ENCODE measurements at regions not wholly inside any gene's neighbourhood (a gene's known extent, or its start where the extent isn't known, plus 50 kb on each side); places are given as distances from the start of the nearest gene placed in this dataset.

DNA sequence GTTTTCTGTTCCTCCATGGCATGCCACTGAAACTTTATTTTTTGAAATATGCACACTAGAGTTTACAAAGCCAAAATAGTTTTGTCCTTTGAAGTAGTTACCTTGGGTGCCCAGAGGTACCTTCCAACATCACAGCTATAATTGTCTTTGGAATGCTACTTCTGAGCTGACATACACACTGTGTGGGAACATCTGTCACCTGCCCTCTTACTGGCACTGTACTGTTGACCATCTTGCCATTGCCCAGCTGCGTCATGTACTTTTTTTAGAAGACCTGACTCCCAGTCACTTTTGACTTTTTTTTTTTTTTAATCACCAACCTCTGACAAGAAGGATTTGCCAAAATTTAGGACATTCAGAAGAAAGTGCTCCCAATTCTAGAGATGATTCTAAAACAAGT, 200.5 kb upstream of the CXorf66 start (continued):
- TF ChIP-seq, protein P1, sequence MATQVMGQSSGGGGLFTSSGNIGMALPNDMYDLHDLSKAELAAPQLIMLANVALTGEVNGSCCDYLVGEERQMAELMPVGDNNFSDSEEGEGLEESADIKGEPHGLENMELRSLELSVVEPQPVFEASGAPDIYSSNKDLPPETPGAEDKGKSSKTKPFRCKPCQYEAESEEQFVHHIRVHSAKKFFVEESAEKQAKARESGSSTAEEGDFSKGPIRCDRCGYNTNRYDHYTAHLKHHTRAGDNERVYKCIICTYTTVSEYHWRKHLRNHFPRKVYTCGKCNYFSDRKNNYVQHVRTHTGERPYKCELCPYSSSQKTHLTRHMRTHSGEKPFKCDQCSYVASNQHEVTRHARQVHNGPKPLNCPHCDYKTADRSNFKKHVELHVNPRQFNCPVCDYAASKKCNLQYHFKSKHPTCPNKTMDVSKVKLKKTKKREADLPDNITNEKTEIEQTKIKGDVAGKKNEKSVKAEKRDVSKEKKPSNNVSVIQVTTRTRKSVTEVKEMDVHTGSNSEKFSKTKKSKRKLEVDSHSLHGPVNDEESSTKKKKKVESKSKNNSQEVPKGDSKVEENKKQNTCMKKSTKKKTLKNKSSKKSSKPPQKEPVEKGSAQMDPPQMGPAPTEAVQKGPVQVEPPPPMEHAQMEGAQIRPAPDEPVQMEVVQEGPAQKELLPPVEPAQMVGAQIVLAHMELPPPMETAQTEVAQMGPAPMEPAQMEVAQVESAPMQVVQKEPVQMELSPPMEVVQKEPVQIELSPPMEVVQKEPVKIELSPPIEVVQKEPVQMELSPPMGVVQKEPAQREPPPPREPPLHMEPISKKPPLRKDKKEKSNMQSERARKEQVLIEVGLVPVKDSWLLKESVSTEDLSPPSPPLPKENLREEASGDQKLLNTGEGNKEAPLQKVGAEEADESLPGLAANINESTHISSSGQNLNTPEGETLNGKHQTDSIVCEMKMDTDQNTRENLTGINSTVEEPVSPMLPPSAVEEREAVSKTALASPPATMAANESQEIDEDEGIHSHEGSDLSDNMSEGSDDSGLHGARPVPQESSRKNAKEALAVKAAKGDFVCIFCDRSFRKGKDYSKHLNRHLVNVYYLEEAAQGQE (IDR thresholded peaks at IDR 0.05; ENCODE audit: low read depth): no peak
- TF ChIP-seq JUND (IDR thresholded peaks at IDR 0.05) (no peak), YY1 (IDR thresholded peaks at IDR 0.05; ENCODE audit: extremely low read depth, insufficient replicate concordance, low read depth, low read length) (no peak), RAD21 (IDR thresholded peaks at IDR 0.05; ENCODE audit: low read depth) (no peak), TCF7L2 (IDR thresholded peaks at IDR 0.05; ENCODE audit: borderline replicate concordance, extremely low read depth, insufficient read depth, insufficient read length) (no peak), EZH2 (IDR thresholded peaks at IDR 0.05) (no peak), EZH2phosphoT487 (IDR thresholded peaks at IDR 0.05; ENCODE audit: borderline replicate concordance) (no peak), ZFX (IDR thresholded peaks at IDR 0.05) (no peak)
- TF ChIP-seq, protein P2, sequence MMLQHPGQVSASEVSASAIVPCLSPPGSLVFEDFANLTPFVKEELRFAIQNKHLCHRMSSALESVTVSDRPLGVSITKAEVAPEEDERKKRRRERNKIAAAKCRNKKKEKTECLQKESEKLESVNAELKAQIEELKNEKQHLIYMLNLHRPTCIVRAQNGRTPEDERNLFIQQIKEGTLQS (IDR thresholded peaks at IDR 0.05): no peak

DNA sequence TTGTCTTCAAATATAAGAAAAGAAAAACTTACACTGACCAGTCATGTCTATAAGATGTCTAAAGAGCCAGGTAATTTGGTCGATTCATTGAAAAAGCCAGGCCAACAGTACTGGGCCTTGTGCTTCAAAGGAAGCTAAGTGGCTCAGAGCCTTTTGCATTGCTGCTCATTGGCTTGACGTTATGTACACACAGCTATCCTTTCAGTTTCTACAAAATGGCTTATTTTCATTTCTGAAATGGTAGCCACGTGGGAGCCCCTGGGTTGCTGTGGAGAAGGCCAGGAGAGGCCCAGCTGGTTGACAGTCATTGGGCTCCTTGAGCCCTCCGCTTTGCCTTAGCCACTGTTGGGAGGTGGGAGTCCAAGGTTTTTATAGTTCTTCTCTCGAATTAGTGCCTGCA, 199.1 kb upstream of the CXorf66 start:
- intact Hi-C loops (cut with micrococcal nuclease): no loop called here
- Histone ChIP-seq H3K9ac (ENCODE audit: low read length) (no peak overlapping the region), H3K27me3 (ENCODE audit: insufficient read depth, low read length) (no peaks in the 10 kb centered on the region), H4K20me1 (ENCODE audit: insufficient read depth) (no peaks in the 10 kb centered on the region), H3K36me3 (ENCODE audit: control insufficient read depth in 1 of 2, insufficient read depth in 2 of 2, low read length in 2 of 2) (no peaks in the 10 kb centered on the region), H3K27ac (ENCODE audit: low read depth, low read length) (no peak overlapping the region), H2AFZ (ENCODE audit: low read depth, low read length, poor library complexity, severe bottlenecking) (no peak overlapping the region), H3K4me3 (replicated peaks in 1 of 2; ENCODE audit: low read depth in 1 of 2, low read length in 2 of 2) (no peak overlapping the region), H3K4me1 (ENCODE audit: control insufficient read depth in 1 of 2, insufficient read depth in 2 of 2, low read length in 2 of 2) (no peaks in the 10 kb centered on the region), H3K4me2 (ENCODE audit: low read length) (no peak overlapping the region), H3K9me3 (ENCODE audit: control insufficient read depth in 1 of 2, insufficient read depth in 1 of 2, low read depth in 1 of 2, low read length in 2 of 2) (no peaks in the 10 kb centered on the region), H3K9me2 (ENCODE audit: insufficient read depth) (no peaks in the 10 kb centered on the region), H3K79me2 (ENCODE audit: insufficient read depth, low read length) (no peaks in the 10 kb centered on the region)
- ChIA-PET POLR2A (no interaction called here), CTCF (no interaction called here), RAD21 (ENCODE audit: low non-redundant PET in 1 of 2, low total read pairs in 2 of 2, uncharacterized antibody in 2 of 2, unreplicated experiment in 2 of 2) (no interaction called here)
- TF ChIP-seq, protein P2 (IDR thresholded peaks at IDR 0.05): no peak
- TF ChIP-seq EGR1 (IDR thresholded peaks at IDR 0.05; ENCODE audit: low read depth) (no peak), POLR2AphosphoS5 (IDR thresholded peaks at IDR 0.05; ENCODE audit: low read depth, low read length) (no peak), ELF1 (IDR thresholded peaks at IDR 0.05; ENCODE audit: borderline replicate concordance, low read depth) (no peak), JUND (IDR thresholded peaks at IDR 0.05) (no peak), TCF7L2 (IDR thresholded peaks at IDR 0.05; ENCODE audit: borderline replicate concordance, extremely low read depth, insufficient read depth, insufficient read length) (no peak), SIN3A (IDR thresholded peaks at IDR 0.05; ENCODE audit: low read depth) (no peak), EZH2 (IDR thresholded peaks at IDR 0.05) (no peak), ZFX (IDR thresholded peaks at IDR 0.05) (no peak)
- TF ChIP-seq, protein P3, sequence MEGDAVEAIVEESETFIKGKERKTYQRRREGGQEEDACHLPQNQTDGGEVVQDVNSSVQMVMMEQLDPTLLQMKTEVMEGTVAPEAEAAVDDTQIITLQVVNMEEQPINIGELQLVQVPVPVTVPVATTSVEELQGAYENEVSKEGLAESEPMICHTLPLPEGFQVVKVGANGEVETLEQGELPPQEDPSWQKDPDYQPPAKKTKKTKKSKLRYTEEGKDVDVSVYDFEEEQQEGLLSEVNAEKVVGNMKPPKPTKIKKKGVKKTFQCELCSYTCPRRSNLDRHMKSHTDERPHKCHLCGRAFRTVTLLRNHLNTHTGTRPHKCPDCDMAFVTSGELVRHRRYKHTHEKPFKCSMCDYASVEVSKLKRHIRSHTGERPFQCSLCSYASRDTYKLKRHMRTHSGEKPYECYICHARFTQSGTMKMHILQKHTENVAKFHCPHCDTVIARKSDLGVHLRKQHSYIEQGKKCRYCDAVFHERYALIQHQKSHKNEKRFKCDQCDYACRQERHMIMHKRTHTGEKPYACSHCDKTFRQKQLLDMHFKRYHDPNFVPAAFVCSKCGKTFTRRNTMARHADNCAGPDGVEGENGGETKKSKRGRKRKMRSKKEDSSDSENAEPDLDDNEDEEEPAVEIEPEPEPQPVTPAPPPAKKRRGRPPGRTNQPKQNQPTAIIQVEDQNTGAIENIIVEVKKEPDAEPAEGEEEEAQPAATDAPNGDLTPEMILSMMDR (IDR thresholded peaks at IDR 0.05 in 2 of 3, conservative IDR thresholded peaks at IDR 0.05 in 1 of 3; ENCODE audit: borderline replicate concordance in 1 of 3, insufficient read depth in 1 of 3, low read depth in 2 of 3, low read length in 2 of 3): no peak
- TF ChIP-seq, protein P4, sequence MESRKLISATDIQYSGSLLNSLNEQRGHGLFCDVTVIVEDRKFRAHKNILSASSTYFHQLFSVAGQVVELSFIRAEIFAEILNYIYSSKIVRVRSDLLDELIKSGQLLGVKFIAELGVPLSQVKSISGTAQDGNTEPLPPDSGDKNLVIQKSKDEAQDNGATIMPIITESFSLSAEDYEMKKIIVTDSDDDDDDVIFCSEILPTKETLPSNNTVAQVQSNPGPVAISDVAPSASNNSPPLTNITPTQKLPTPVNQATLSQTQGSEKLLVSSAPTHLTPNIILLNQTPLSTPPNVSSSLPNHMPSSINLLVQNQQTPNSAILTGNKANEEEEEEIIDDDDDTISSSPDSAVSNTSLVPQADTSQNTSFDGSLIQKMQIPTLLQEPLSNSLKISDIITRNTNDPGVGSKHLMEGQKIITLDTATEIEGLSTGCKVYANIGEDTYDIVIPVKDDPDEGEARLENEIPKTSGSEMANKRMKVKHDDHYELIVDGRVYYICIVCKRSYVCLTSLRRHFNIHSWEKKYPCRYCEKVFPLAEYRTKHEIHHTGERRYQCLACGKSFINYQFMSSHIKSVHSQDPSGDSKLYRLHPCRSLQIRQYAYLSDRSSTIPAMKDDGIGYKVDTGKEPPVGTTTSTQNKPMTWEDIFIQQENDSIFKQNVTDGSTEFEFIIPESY (IDR thresholded peaks at IDR 0.05; ENCODE audit: extremely low read depth, insufficient replicate concordance, low read length): no peak
- no TSS peak for BruUV-seq (replicated peaks)
- DNase-seq (ENCODE audit: low read depth, low spot score) (no peak), ATAC-seq (no peak)

Data from HCT116 (cell line).